Panc1 (cell line): ENCODE measurements at regions not wholly inside any gene's neighbourhood (a gene's known extent, or its start where the extent isn't known, plus 50 kb on each side); places are given as distances from the start of the nearest gene placed in this dataset.

Source experiments
- ATAC-seq: fragments of 200-7000 bp; cut with Tn5 transposase; 2 replicates; pipeline ENCODE4 v1.9.1; 2020; ENCODE audit warnings: mild to moderate bottlenecking, moderate library complexity
- BruUV-seq: library from RNA; stranded (reverse); fragments of 400-500 nt; replicated peaks from 2 replicates; lab custom pipeline; 2021; lab: Mats Ljungman, UMichigan
- CTCF ChIA-PET: fragments of 300-600 bp; sonication (Branson Sonifier 250); formaldehyde crosslinking; loops from one replicate; lab custom pipeline; 2022; ENCODE audit warnings: antibody characterized with exemption; lab: Charles Lee
- POLR2A ChIA-PET: fragments of 300-600 bp; sonication (Branson Sonifier 250); formaldehyde crosslinking; loops from one replicate; lab custom pipeline; 2022; ENCODE audit warnings: antibody characterized with exemption; lab: Charles Lee
- DNase-seq: peaks from one replicate; pipeline ENCODE4 v3.0.0-alpha.2; 2010; ENCODE audit warnings: low read depth, low spot score
- H3K27ac ChIP-seq: 2 replicates; pipeline ENCODE4 v1.5.1; 2011; ENCODE audit warnings: mild to moderate bottlenecking, low read length, inconsistent platforms
- H3K27me3 ChIP-seq: fragments of 200-500 bp; sonication (Bioruptor generic); 2 replicates; pipeline ENCODE4 v1.6.0; 2014; ENCODE audit warnings: low read length, inconsistent platforms; ENCODE audit not compliant: control insufficient read depth, insufficient read depth
- H3K36me3 ChIP-seq: fragments of 200-500 bp; sonication (Bioruptor generic); 2 replicates; pipeline ENCODE4 v1.5.1; 2014; ENCODE audit warnings: inconsistent platforms, mild to moderate bottlenecking, low read length, moderate library complexity; ENCODE audit not compliant: control insufficient read depth, insufficient read depth
- H3K4me1 ChIP-seq: 2 replicates; pipeline ENCODE4 v1.5.1; 2011; ENCODE audit warnings: inconsistent platforms, mild to moderate bottlenecking, low read length, moderate library complexity; ENCODE audit not compliant: control insufficient read depth, insufficient read depth
- H3K4me3 ChIP-seq, 2 experiments: 2 replicates each; pipeline ENCODE4 v1.5.1; 2011 to 2012; ENCODE audit warnings: low read depth in 2 of 2, low read length in 2 of 2, mild to moderate bottlenecking in 2 of 2, inconsistent platforms in 1 of 2, moderate library complexity in 1 of 2
- H3K9me3 ChIP-seq: fragments of 200-500 bp; sonication (Bioruptor generic); 2 replicates; pipeline ENCODE4 v1.5.1; 2014; ENCODE audit warnings: low read depth, mild to moderate bottlenecking, inconsistent platforms, low read length, moderate library complexity; ENCODE audit not compliant: control insufficient read depth, insufficient read depth
- POLR2AphosphoS5 ChIP-seq: IDR thresholded peaks from 2 replicates; pipeline ENCODE4 v1.6.1; 2012; ENCODE audit warnings: mild to moderate bottlenecking, low read depth, low read length, moderate library complexity
- SIN3A ChIP-seq: IDR thresholded peaks from 2 replicates; pipeline ENCODE4 v1.6.1; 2012; ENCODE audit warnings: low read depth, mild to moderate bottlenecking, low read length, moderate library complexity, borderline replicate concordance; ENCODE audit not compliant: insufficient read depth
- TCF7L2 ChIP-seq: IDR thresholded peaks from 2 replicates; pipeline ENCODE4 v1.6.1; 2011; ENCODE audit warnings: mild to moderate bottlenecking, low read depth, low read length, inconsistent platforms
- in situ Hi-C: cut with HindIII; loops from 2 replicates; pipeline ENCODE4 v1.10.0; 2016; ENCODE audit warnings: low sequenced_read_pairs, low pct_unique_long_range_greater_than_20kb
- intact Hi-C: fragments of 100-400 bp; cut with micrococcal nuclease; formaldehyde crosslinking; loops from one replicate; pipeline ENCODE4 v1.10.0; 2022; ENCODE audit not compliant: unreplicated experiment
- TF ChIP-seq, protein P1 (sequence below), 2 experiments: IDR thresholded peaks; 2 replicates each; pipeline ENCODE4 v1.6.1; 2011 to 2012; ENCODE audit warnings: low read depth in 2 of 2, control low read depth in 1 of 2, low read length in 1 of 2, mild to moderate bottlenecking in 1 of 2, moderate library complexity in 1 of 2; ENCODE audit not compliant: insufficient read depth in 1 of 2
- TF ChIP-seq, protein P2 (sequence below): fragments of 450-650 bp; IDR thresholded peaks from 2 replicates; pipeline ENCODE4 v1.5.1; 2017; ENCODE audit warnings: mild to moderate bottlenecking

DNA sequence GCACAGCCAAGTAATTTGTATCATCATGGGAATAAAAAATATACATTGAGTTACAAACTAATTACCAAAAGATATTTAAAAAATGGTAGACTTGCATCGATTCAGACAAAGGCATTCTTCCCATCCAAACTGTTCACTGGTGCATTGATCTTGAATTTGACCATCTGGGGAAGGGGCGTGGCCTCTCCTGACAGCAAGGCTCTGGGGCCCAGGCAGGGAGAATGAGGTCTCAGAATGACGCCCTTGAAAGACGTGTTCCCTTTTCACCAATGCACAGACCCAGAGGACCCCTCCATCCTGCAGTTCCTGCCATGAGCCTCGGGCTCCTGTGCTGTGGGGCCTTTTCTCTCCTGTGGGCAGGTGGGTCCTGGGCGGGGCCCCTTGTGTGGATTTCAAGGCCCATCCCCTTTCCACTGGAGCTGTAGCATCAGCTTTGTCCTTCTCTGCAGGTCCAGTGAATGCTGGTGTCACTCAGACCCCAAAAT lies 91.1 kb upstream of the PRSS58 start:
- TF ChIP-seq, protein P1, sequence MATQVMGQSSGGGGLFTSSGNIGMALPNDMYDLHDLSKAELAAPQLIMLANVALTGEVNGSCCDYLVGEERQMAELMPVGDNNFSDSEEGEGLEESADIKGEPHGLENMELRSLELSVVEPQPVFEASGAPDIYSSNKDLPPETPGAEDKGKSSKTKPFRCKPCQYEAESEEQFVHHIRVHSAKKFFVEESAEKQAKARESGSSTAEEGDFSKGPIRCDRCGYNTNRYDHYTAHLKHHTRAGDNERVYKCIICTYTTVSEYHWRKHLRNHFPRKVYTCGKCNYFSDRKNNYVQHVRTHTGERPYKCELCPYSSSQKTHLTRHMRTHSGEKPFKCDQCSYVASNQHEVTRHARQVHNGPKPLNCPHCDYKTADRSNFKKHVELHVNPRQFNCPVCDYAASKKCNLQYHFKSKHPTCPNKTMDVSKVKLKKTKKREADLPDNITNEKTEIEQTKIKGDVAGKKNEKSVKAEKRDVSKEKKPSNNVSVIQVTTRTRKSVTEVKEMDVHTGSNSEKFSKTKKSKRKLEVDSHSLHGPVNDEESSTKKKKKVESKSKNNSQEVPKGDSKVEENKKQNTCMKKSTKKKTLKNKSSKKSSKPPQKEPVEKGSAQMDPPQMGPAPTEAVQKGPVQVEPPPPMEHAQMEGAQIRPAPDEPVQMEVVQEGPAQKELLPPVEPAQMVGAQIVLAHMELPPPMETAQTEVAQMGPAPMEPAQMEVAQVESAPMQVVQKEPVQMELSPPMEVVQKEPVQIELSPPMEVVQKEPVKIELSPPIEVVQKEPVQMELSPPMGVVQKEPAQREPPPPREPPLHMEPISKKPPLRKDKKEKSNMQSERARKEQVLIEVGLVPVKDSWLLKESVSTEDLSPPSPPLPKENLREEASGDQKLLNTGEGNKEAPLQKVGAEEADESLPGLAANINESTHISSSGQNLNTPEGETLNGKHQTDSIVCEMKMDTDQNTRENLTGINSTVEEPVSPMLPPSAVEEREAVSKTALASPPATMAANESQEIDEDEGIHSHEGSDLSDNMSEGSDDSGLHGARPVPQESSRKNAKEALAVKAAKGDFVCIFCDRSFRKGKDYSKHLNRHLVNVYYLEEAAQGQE (IDR thresholded peaks at IDR 0.05; ENCODE audit: insufficient read depth in 1 of 2, low read depth in 2 of 2, low read length in 1 of 2), result no peak
- TF ChIP-seq SIN3A, result no peak
- ATAC-seq (no peak), DNase-seq (no peak)
- POLR2A ChIA-PET, result no interaction called here
- H3K9me3 ChIP-seq, result no peaks in the 10 kb centered on the region
- no TSS peak for BruUV-seq
- H3K4me1 ChIP-seq, result no peaks in the 10 kb centered on the region
- CTCF ChIA-PET, result no interaction called here
- intact Hi-C loops, result no loop called here
- no peak overlapping the region for H3K27ac ChIP-seq
- in situ Hi-C loops, result no loop called here
- no peak overlapping the region for H3K4me3 ChIP-seq
- H3K27me3 ChIP-seq, result 0 out of 2 replicates have a peak, but pooled peaks cover 2% of the 10 kb centered on the region
- H3K36me3 ChIP-seq, result no peaks in the 10 kb centered on the region

DNA sequence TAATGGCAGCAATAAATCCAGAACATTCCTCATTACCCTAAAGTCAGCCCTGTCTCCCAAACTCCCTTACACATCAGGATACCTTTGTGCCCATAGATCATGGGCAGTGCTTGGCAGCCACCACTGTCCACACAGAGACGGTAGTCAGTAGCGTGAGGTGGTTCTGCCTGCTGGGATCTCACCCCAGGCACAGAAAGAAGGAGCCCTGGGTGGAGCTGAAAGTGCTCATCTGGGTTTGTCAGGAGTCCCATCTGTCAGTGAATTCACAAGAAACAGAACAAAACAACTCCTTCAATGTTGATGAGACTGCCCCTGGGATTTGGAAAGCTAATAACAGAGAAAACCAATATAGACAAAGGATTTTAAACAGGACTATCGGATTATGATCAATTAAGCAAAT lies 90.2 kb upstream of the PRSS58 start:
- BruUV-seq, result no TSS peak

More for the DNA sequence above, 90.2 kb upstream of the PRSS58 start:
- H3K27me3 ChIP-seq, result 0 out of 2 replicates have a peak, but pooled peaks cover 2% of the 10 kb centered on the region
- H3K4me1 ChIP-seq, result no peaks in the 10 kb centered on the region
- H3K9me3 ChIP-seq, result no peaks in the 10 kb centered on the region
- ChIA-PET CTCF (no interaction called here), POLR2A (no interaction called here)
- in situ Hi-C loops, result no loop called here
- H3K27ac ChIP-seq, result no peak overlapping the region
- no peak for TF ChIP-seq TCF7L2
- no peak for TF ChIP-seq POLR2AphosphoS5
- TF ChIP-seq, protein P2, sequence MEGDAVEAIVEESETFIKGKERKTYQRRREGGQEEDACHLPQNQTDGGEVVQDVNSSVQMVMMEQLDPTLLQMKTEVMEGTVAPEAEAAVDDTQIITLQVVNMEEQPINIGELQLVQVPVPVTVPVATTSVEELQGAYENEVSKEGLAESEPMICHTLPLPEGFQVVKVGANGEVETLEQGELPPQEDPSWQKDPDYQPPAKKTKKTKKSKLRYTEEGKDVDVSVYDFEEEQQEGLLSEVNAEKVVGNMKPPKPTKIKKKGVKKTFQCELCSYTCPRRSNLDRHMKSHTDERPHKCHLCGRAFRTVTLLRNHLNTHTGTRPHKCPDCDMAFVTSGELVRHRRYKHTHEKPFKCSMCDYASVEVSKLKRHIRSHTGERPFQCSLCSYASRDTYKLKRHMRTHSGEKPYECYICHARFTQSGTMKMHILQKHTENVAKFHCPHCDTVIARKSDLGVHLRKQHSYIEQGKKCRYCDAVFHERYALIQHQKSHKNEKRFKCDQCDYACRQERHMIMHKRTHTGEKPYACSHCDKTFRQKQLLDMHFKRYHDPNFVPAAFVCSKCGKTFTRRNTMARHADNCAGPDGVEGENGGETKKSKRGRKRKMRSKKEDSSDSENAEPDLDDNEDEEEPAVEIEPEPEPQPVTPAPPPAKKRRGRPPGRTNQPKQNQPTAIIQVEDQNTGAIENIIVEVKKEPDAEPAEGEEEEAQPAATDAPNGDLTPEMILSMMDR, result no peak
- TF ChIP-seq SIN3A, result no peak
- TF ChIP-seq, protein P1 (IDR thresholded peaks at IDR 0.05; ENCODE audit: insufficient read depth in 1 of 2, low read depth in 2 of 2, low read length in 1 of 2), result no peak
- H3K4me3 ChIP-seq, result no peak overlapping the region
- DNase-seq (no peak), ATAC-seq (no peak)
- intact Hi-C loops, result no loop called here
- no peaks in the 10 kb centered on the region for H3K36me3 ChIP-seq
